Neural progenitor cell (in vitro differentiated cells): ENCODE measurements at regions not wholly inside any gene's neighbourhood (a gene's known extent, or its start where the extent isn't known, plus 50 kb on each side); places are given as distances from the start of the nearest gene placed in this dataset.

Experiments
- DNase-seq: peaks from one replicate; pipeline ENCODE4 v3.0.0-alpha.2; 2016; ENCODE audit warnings: low spot score
- H2AFZ ChIP-seq: fragments of 200-600 bp; sonication (generic); replicated peaks from 2 replicates; pipeline ENCODE4 v1.6.1; 2016; ENCODE audit warnings: antibody characterized with exemption
- H3F3A ChIP-seq: fragments of 200-600 bp; sonication (generic); 2 replicates; pipeline ENCODE4 v1.6.1; 2016; ENCODE audit warnings: antibody characterized with exemption, low read depth
- H3K27ac ChIP-seq: fragments of 200-600 bp; sonication (generic); 2 replicates; pipeline ENCODE4 v1.5.1; 2016; ENCODE audit warnings: mild to moderate bottlenecking
- H3K27me3 ChIP-seq: fragments of 200-600 bp; sonication (generic); 2 replicates; pipeline ENCODE4 v1.6.1; 2016; ENCODE audit warnings: mild to moderate bottlenecking, moderate library complexity
- H3K36me3 ChIP-seq: fragments of 200-600 bp; sonication (generic); 2 replicates; pipeline ENCODE4 v1.5.1; 2016
- H3K4me1 ChIP-seq: fragments of 200-600 bp; sonication (generic); 2 replicates; pipeline ENCODE4 v1.6.1; 2016; ENCODE audit warnings: mixed run types
- H3K4me2 ChIP-seq: fragments of 200-600 bp; sonication (generic); 2 replicates; pipeline ENCODE4 v1.6.1; 2016
- H3K4me3 ChIP-seq: fragments of 200-600 bp; sonication (generic); 2 replicates; pipeline ENCODE4 v1.5.1; 2016
- H3K79me2 ChIP-seq: fragments of 200-600 bp; sonication (generic); 2 replicates; pipeline ENCODE4 v1.6.1; 2016; ENCODE audit warnings: low read depth
- H3K9ac ChIP-seq: fragments of 200-600 bp; sonication (generic); 2 replicates; pipeline ENCODE4 v1.6.1; 2016
- H3K9me3 ChIP-seq: fragments of 200-600 bp; sonication (generic); 2 replicates; pipeline ENCODE4 v1.5.1; 2016; ENCODE audit warnings: low read depth
- H4K20me1 ChIP-seq: fragments of 200-600 bp; sonication (generic); 2 replicates; pipeline ENCODE4 v1.6.1; 2016; ENCODE audit warnings: low read depth
- H3K27ac Mint-ChIP-seq: 3 replicates; pipeline ENCODE4 v1.8.0; 2021; ENCODE audit warnings: mixed read lengths
- H3K27me3 Mint-ChIP-seq: 2 replicates; pipeline ENCODE4 v1.8.0; 2022; ENCODE audit warnings: low read depth, mild to moderate bottlenecking, inconsistent platforms, moderate library complexity, mixed read lengths; ENCODE audit not compliant: insufficient read depth
- H3K36me3 Mint-ChIP-seq: 3 replicates; pipeline ENCODE4 v1.8.0; 2021; ENCODE audit warnings: mixed read lengths
- H3K4me1 Mint-ChIP-seq: 3 replicates; pipeline ENCODE4 v1.8.0; 2021; ENCODE audit warnings: mixed read lengths
- H3K4me3 Mint-ChIP-seq: 3 replicates; pipeline ENCODE4 v1.8.0; 2021; ENCODE audit warnings: mild to moderate bottlenecking, moderate library complexity, mixed read lengths
- H3K9me3 Mint-ChIP-seq: 3 replicates; pipeline ENCODE4 v1.8.0; 2020; ENCODE audit warnings: mixed read lengths
- EZH2 ChIP-seq: fragments of 200-600 bp; sonication (generic); IDR thresholded peaks from 2 replicates; pipeline ENCODE4 v1.6.1; 2017; ENCODE audit warnings: antibody characterized with exemption, mild to moderate bottlenecking, moderate library complexity
- EZH2phosphoT487 ChIP-seq: fragments of 200-600 bp; sonication (generic); IDR thresholded peaks from 2 replicates; pipeline ENCODE4 v1.6.1; 2017; ENCODE audit warnings: antibody characterized with exemption
- TF ChIP-seq, protein P1 (sequence below): fragments of 200-600 bp; sonication (generic); IDR thresholded peaks from 2 replicates; pipeline ENCODE4 v1.5.1; 2017; ENCODE audit warnings: antibody characterized with exemption, mild to moderate bottlenecking

DNA sequence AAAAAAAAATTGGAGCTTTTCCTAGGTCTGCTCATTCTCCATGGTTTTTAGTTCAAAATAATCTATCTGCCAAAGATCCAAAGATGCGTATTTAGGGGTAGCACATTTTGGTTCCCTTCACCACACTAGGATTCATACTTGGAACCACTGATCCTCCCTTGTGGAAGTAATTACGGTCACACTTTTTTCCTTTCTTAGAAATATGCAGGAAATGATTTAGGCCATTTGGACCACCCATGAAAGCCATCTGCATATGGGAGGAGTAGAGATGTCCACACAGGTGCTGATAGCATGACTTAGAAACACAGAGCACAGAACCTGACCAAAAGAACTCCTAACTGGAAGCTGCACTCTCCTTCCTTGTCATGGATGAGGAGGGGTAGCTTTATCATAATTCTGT is 105.9 kb upstream of the RAI14 start:
- Histone ChIP-seq H4K20me1 (no peaks in the 10 kb centered on the region), H3K9me3 (no peaks in the 10 kb centered on the region), H2AFZ (no peak overlapping the region), H3K9ac (no peak overlapping the region), H3F3A (no peaks in the 10 kb centered on the region), H3K79me2 (no peaks in the 10 kb centered on the region), H3K36me3 (no peaks in the 10 kb centered on the region), H3K4me2 (no peak overlapping the region), H3K27me3 (no peaks in the 10 kb centered on the region), H3K4me1 (peaks cover 19% of the 10 kb centered on the region), H3K27ac (no peak overlapping the region), H3K4me3 (no peak overlapping the region)
- no peak for DNase-seq
- Mint-ChIP-seq H3K27ac (no peak overlapping the region), H3K9me3 (peaks cover 17% of the 10 kb centered on the region), H3K27me3 (peaks cover 2% of the 10 kb centered on the region), H3K36me3 (peaks cover 2% of the 10 kb centered on the region), H3K4me1 (peaks cover 13% of the 10 kb centered on the region), H3K4me3 (no peak overlapping the region)
- TF ChIP-seq EZH2phosphoT487, result no peak
- TF ChIP-seq, protein P1, sequence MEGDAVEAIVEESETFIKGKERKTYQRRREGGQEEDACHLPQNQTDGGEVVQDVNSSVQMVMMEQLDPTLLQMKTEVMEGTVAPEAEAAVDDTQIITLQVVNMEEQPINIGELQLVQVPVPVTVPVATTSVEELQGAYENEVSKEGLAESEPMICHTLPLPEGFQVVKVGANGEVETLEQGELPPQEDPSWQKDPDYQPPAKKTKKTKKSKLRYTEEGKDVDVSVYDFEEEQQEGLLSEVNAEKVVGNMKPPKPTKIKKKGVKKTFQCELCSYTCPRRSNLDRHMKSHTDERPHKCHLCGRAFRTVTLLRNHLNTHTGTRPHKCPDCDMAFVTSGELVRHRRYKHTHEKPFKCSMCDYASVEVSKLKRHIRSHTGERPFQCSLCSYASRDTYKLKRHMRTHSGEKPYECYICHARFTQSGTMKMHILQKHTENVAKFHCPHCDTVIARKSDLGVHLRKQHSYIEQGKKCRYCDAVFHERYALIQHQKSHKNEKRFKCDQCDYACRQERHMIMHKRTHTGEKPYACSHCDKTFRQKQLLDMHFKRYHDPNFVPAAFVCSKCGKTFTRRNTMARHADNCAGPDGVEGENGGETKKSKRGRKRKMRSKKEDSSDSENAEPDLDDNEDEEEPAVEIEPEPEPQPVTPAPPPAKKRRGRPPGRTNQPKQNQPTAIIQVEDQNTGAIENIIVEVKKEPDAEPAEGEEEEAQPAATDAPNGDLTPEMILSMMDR, result no peak
- TF ChIP-seq EZH2, result no peak

DNA sequence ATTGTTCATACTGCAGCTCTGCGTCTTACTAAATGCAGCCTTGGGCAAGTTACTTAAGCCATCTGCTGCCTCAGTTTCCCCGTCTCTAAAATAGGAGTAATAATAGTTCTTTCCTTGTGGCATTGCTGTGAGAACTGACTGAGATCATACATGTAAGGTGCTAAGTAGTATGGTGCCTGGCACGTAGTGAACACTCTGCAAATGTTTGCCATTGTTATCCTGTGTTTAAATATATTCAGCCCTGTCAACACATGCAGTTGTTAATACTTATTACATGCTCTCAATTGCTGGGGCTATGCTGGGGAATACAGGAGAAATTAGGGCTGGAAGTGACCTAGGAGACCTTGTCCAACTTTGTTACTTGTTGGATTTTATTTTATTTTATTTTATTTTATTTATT is 105.2 kb upstream of the RAI14 start:
- TF ChIP-seq, protein P1, result no peak
- no peak for TF ChIP-seq EZH2phosphoT487
- no peak for TF ChIP-seq EZH2
- Mint-ChIP-seq H3K4me1 (peaks cover 13% of the 10 kb centered on the region), H3K36me3 (peaks cover 2% of the 10 kb centered on the region), H3K27me3 (peaks cover 2% of the 10 kb centered on the region), H3K9me3 (peaks cover 15% of the 10 kb centered on the region), H3K4me3 (no peak overlapping the region), H3K27ac (no peak overlapping the region)
- H4K20me1 ChIP-seq, result no peaks in the 10 kb centered on the region
- no peak for DNase-seq
- H3K36me3 ChIP-seq, result no peaks in the 10 kb centered on the region
- H3K27me3 ChIP-seq, result no peaks in the 10 kb centered on the region
- no peak overlapping the region for H3K27ac ChIP-seq
- H3K4me2 ChIP-seq, result no peak overlapping the region
- no peak overlapping the region for H3K4me3 ChIP-seq
- H3K9me3 ChIP-seq, result no peaks in the 10 kb centered on the region
- no peaks in the 10 kb centered on the region for H3K79me2 ChIP-seq
- peaks cover 19% of the 10 kb centered on the region for H3K4me1 ChIP-seq
- no peaks in the 10 kb centered on the region for H3F3A ChIP-seq
- no peak overlapping the region for H2AFZ ChIP-seq
- no peak overlapping the region for H3K9ac ChIP-seq

DNA sequence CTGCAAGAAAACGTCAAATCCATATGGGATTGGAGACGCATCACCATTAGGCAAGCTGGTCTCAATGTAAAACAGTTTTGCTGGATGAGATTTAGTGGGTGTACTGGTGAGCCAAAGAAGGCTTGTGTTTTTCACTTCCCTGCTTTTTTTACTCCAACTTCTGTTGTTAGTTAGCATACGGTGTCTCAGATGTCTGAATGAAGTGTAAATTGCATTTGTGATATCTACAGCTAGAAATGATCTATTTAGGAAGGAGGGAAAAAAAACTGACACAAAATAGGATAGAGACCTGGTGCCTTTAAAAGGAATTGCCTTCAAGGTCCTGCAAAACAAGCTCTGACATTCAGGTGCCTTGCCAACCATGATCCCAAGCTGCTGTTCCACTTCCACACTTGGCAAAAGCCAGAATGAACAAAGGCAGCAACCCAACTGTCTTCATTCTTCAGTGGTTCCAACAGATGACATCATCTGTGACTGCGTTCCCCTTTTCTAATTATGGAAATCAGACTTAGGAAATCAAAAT is 104.2 kb upstream of the RAI14 start:
- Mint-ChIP-seq H3K27ac (no peak overlapping the region), H3K27me3 (peaks cover 2% of the 10 kb centered on the region), H3K36me3 (peaks cover 2% of the 10 kb centered on the region), H3K9me3 (peaks cover 8% of the 10 kb centered on the region), H3K4me3 (no peak overlapping the region), H3K4me1 (peaks cover 13% of the 10 kb centered on the region)
- H3K4me2 ChIP-seq, result no peak overlapping the region
- H2AFZ ChIP-seq, result no peak overlapping the region
- H3K9me3 ChIP-seq, result no peaks in the 10 kb centered on the region
- peaks cover 18% of the 10 kb centered on the region for H3K4me1 ChIP-seq
- no peak for TF ChIP-seq EZH2phosphoT487
- TF ChIP-seq EZH2, result no peak
- TF ChIP-seq, protein P1, result no peak
- no peaks in the 10 kb centered on the region for H3K36me3 ChIP-seq
- H3K79me2 ChIP-seq, result no peaks in the 10 kb centered on the region
- no peaks in the 10 kb centered on the region for H3K27me3 ChIP-seq
- H3F3A ChIP-seq, result no peaks in the 10 kb centered on the region
- no peak overlapping the region for H3K4me3 ChIP-seq
- H4K20me1 ChIP-seq, result no peaks in the 10 kb centered on the region
- DNase-seq, result no peak
- no peak overlapping the region for H3K27ac ChIP-seq
- H3K9ac ChIP-seq, result no peak overlapping the region
